Adrenal gland (tissue), 9 donors: ENCODE measurements at regions not wholly inside any gene's neighbourhood (a gene's known extent, or its start where the extent isn't known, plus 50 kb on each side); places are given as distances from the start of the nearest gene placed in this dataset.

Experiments used
- DNase-seq, 7 donors: peaks; one replicate each; pipeline ENCODE4 v3.0.0-alpha.2; 2019 to 2020
- H3K27ac ChIP-seq, 5 donors: fragments of 200-600 bp; sonication (generic) in 4 of 5; 1 replicate in 3 of 5; 2 replicates in 2 of 5; pipeline versions ENCODE4 v1.5.1 to v1.8.0; 2016 to 2020; ENCODE audit warnings: mild to moderate bottlenecking in 1 of 5
- H3K27me3 ChIP-seq: fragments of 200-600 bp; 2 replicates; pipeline ENCODE4 v1.8.0; 2021
- H3K36me3 ChIP-seq, 2 donors: fragments of 200-600 bp; replicated peaks in 1 of 2; 1 replicate in 1 of 2; 2 replicates in 1 of 2; pipeline versions ENCODE4 v1.5.1 to v1.8.0; 2018 to 2022
- H3K4me1 ChIP-seq, 2 donors: fragments of 200-600 bp; replicated peaks in 1 of 2; 1 replicate in 1 of 2; 2 replicates in 1 of 2; pipeline versions ENCODE4 v1.5.1 to v1.8.0; 2018 to 2021
- H3K4me3 ChIP-seq, 4 donors: fragments of 200-600 bp; sonication (generic) in 3 of 4; one replicate each; pipeline ENCODE4 v1.5.1; 2016 to 2018
- H3K9me3 ChIP-seq, 3 donors: fragments of 200-600 bp; sonication (generic) in 1 of 3; replicated peaks in 1 of 3; 1 replicate in 2 of 3; 2 replicates in 1 of 3; pipeline versions ENCODE4 v1.5.1 to v1.8.0; 2016 to 2021
- POLR2A ChIP-seq, 2 donors: fragments of 450-650 bp; IDR thresholded peaks; one replicate each; pipeline ENCODE4 v1.6.1; 2017; ENCODE audit warnings: antibody characterized with exemption in 2 of 2, mild to moderate bottlenecking in 2 of 2, moderate library complexity in 1 of 2
- WGBS, 4 donors: extraction: QIAGEN DNeasy Blood & Tissue Kit in 2 of 4; methylation state at CpG; one replicate each; pipeline versions ENCODE4 v1.1.5 to v1.1.7; 2013 to 2017; 5-methylcytosine and 5-hydroxymethylcytosine counted together
- intact Hi-C, 2 donors: fragments of 100-400 bp; cut with DNase I; formaldehyde crosslinking; loops; one replicate each; pipeline versions ENCODE4 v1.14.1 to v1.15.0; 2022 to 2023
- TF ChIP-seq, protein P1 (sequence below), 6 experiments: fragments of 450-650 bp in 4 of 6; fragments of 200-600 bp in 2 of 6; sonication (generic) in 1 of 6; IDR thresholded peaks; 1 replicate in 5 of 6; 2 replicates in 1 of 6; pipeline versions ENCODE4 v1.5.1 to v1.8.0; 2016 to 2021; ENCODE audit warnings: antibody characterized with exemption in 6 of 6, mild to moderate bottlenecking in 2 of 6, moderate library complexity in 1 of 6
- donor health status: healthy with polysubstance abuse.
- donor health status: Bipolar disorder and iron deficiency.
- donor health status: DM: yes; HTN: yes; CAD: no.
- donor health status: DM: no; HTN: no; CAD: no.
- donor health status: DM: no; HTN: no; CAD: no.

DNA sequence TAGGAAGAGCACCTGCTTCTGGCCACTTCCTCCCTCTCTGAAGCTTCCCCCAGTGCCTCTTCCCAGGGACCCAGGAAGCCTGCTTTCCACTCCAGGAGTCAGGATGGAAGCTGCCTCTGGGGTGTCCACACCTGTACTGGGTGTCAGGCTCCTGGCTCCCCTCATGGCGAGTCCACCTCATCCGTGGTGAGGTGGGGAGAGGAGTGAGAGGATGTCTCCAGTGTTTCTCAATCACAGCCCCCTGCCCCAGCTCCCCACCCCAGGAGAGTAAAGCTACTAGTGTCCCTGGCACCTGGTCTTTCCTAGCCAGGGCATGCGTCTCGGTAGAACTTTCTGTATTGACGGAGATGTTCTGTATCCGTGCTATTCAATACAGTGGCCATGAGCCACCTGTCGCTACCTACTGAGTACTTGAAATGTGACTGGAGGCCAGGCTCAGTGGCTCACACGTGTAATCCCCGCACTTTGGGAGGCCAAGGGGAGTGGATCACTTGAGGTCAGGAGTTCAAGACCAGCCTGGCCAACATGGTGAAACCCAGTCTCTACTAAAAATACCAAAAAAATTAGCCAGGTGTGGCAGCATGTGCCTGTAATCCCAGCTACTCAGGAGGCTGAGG lies 171.2 kb upstream of the HAAO start:
- H3K36me3 ChIP-seq: no peaks in the 10 kb centered on the region
- WGBS, 4 donors: 90 to 94% (median 91%) methylated on average over 7 to 9 of the region's 9 CpGs

GRCh38 chr2:42962508-42962953 lies 170.1 kb upstream of the HAAO start:
- H3K27ac ChIP-seq: peak overlapping the region in 2 of 5 donors; percentile 74 to 82
- no peaks in the 10 kb centered on the region for H3K36me3 ChIP-seq
- intact Hi-C loops: no loop called here
- DNase-seq: no peak
- peaks cover 3 to 21% of the 10 kb centered on the region in 2 donors for H3K4me1 ChIP-seq
- WGBS, 4 donors: 35 to 57% (median 52%) methylated on average over 12 of the region's 12 CpGs
- H3K4me3 ChIP-seq: no peak overlapping the region
- no peaks in the 10 kb centered on the region for H3K27me3 ChIP-seq
- no peak for TF ChIP-seq POLR2A (IDR thresholded peaks at IDR 0.05)
- TF ChIP-seq, protein P1, sequence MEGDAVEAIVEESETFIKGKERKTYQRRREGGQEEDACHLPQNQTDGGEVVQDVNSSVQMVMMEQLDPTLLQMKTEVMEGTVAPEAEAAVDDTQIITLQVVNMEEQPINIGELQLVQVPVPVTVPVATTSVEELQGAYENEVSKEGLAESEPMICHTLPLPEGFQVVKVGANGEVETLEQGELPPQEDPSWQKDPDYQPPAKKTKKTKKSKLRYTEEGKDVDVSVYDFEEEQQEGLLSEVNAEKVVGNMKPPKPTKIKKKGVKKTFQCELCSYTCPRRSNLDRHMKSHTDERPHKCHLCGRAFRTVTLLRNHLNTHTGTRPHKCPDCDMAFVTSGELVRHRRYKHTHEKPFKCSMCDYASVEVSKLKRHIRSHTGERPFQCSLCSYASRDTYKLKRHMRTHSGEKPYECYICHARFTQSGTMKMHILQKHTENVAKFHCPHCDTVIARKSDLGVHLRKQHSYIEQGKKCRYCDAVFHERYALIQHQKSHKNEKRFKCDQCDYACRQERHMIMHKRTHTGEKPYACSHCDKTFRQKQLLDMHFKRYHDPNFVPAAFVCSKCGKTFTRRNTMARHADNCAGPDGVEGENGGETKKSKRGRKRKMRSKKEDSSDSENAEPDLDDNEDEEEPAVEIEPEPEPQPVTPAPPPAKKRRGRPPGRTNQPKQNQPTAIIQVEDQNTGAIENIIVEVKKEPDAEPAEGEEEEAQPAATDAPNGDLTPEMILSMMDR (IDR thresholded peaks at IDR 0.05): no peak
- no peaks in the 10 kb centered on the region for H3K9me3 ChIP-seq

More for the DNA sequence above, 171.2 kb upstream of the HAAO start:
- intact Hi-C loops: no loop called here
- Histone ChIP-seq H3K27me3 (no peaks in the 10 kb centered on the region), H3K4me1 (peaks cover 3 to 21% of the 10 kb centered on the region in 2 donors), H3K4me3 (no peak overlapping the region), H3K27ac (peak overlapping the region in 1 of 5 donors; percentile 8), H3K9me3 (no peaks in the 10 kb centered on the region)
- TF ChIP-seq, protein P1 (IDR thresholded peaks at IDR 0.05): no peak
- TF ChIP-seq POLR2A (IDR thresholded peaks at IDR 0.05): no peak
- DNase-seq: no peak

DNA sequence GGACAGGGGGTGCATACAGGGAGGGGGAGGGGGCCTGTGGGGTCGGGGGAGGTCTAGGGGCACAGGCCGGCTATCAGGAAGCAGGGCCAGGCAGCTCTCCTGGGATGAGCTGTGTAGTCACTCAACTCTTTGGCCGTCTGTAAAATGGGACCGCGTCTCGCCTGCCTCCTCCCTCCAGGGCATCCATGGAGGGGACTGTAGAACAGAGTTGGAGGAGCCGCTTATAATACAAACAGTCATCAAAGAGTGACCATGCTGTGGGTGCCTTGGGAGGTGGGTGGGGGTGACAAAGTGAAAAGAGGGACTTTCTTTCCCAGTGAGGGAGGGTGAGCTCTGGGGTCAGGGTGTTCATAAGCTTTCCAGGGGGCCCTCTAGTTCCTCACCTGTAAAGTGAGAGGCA lies 169.6 kb upstream of the HAAO start:
- Histone ChIP-seq H3K27ac (peak overlapping the region in 3 of 5 donors; percentile 22 to 82 (median 74)), H3K4me1 (peaks cover 3 to 21% of the 10 kb centered on the region in 2 donors), H3K27me3 (no peaks in the 10 kb centered on the region), H3K36me3 (no peaks in the 10 kb centered on the region), H3K4me3 (no peak overlapping the region), H3K9me3 (no peaks in the 10 kb centered on the region)
- whole genome bisulfite sequencing, 4 donors: 54 to 84% (median 64%) methylated on average over 4 to 7 of the region's 7 CpGs
- intact Hi-C loops: no loop called here
- TF ChIP-seq, protein P1 (IDR thresholded peaks at IDR 0.05): no peak
- no peak for TF ChIP-seq POLR2A (IDR thresholded peaks at IDR 0.05)
- no peak for DNase-seq

DNA sequence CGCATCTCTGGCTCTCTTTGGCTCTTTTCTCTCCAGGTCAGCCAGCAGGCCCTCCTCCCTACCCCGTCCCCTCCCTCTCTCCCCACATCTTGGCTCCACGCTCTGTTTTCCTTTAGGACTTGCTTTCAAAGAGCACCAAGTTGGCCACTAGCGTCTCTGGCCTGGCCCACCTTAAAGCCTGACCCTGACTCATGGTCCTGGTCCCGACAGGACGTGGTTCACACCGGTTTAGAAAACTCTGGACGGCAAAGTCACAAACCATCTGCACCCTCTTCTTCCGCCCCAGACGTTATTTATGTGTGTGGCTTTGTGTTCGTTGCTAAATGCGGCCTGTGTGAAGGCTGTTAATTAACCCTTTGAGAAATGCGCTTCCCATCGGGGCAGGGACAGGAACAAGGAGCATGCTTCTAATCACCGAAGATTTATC lies 169.0 kb upstream of the HAAO start:
- WGBS, 4 donors: 36 to 49% (median 41%) methylated on average over 15 of the region's 15 CpGs
- TF ChIP-seq POLR2A (IDR thresholded peaks at IDR 0.05): no peak
- TF ChIP-seq, protein P1 (IDR thresholded peaks at IDR 0.05): no peak

More for the DNA sequence above, 169.0 kb upstream of the HAAO start:
- intact Hi-C loops: no loop called here
- H3K36me3 ChIP-seq: no peaks in the 10 kb centered on the region
- H3K4me1 ChIP-seq: peaks cover 3 to 21% of the 10 kb centered on the region in 2 donors
- H3K9me3 ChIP-seq: no peaks in the 10 kb centered on the region
- peak in 6 of 7 donors; percentile 33 to 81 (median 49) for DNase-seq
- peak overlapping the region in 3 of 5 donors; percentile 22 to 82 (median 74) for H3K27ac ChIP-seq
- H3K27me3 ChIP-seq: no peaks in the 10 kb centered on the region
- no peak overlapping the region for H3K4me3 ChIP-seq
